Stimulated activated CD8-positive, alpha-beta memory T cell treated with anti-CD3 and anti-CD28 coated beads, Interleukin-15, amount 100 ng/mL, for 48 hours (primary cell): ENCODE measurements at regions not wholly inside any gene's neighbourhood (a gene's known extent, or its start where the extent isn't known, plus 50 kb on each side); places are given as distances from the start of the nearest gene placed in this dataset.

Experiments
- DNase-seq, 2 donors: peaks; one replicate each; pipeline ENCODE4 v3.0.0-alpha.2; 2020; ENCODE audit warnings: low read depth in 2 of 2

- no peak for DNase-seq
Measured at GRCh38 chr9:88229434-88229833, 91.2 kb upstream of the SPATA31C2 start.

- no peak for DNase-seq
Measured at GRCh38 chr9:88224938-88225337, 86.7 kb upstream of the SPATA31C2 start.

DNA sequence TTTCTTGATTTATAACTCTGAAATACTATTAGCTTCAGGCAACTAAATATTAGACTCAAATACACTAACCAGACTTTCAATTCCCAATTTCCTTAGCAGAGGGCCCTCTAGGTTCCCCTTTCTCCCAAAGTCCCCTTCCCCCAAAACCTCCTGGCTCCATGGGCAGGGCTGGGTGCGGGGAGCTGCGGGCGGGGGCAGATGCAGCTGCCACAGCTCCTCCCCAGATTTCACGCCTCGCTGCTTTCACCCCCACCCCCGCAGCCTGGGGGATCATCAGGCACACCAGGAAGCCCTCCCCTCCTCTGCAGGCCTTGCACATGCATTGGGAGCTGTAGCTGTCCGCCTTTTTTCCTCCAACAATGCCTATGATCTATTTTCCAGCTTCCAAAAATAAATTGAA lies 82.8 kb upstream of the SPATA31C2 start:
- DNase-seq: no peak

- DNase-seq: no peak
Measured at GRCh38 chr9:88220652-88221051, 82.4 kb upstream of the SPATA31C2 start.

GRCh38 chr9:88219601-88220000 lies 81.3 kb upstream of the SPATA31C2 start:
- DNase-seq: no peak

- DNase-seq: no peak
Measured at GRCh38 chr9:88218726-88219125, 80.5 kb upstream of the SPATA31C2 start.

DNA sequence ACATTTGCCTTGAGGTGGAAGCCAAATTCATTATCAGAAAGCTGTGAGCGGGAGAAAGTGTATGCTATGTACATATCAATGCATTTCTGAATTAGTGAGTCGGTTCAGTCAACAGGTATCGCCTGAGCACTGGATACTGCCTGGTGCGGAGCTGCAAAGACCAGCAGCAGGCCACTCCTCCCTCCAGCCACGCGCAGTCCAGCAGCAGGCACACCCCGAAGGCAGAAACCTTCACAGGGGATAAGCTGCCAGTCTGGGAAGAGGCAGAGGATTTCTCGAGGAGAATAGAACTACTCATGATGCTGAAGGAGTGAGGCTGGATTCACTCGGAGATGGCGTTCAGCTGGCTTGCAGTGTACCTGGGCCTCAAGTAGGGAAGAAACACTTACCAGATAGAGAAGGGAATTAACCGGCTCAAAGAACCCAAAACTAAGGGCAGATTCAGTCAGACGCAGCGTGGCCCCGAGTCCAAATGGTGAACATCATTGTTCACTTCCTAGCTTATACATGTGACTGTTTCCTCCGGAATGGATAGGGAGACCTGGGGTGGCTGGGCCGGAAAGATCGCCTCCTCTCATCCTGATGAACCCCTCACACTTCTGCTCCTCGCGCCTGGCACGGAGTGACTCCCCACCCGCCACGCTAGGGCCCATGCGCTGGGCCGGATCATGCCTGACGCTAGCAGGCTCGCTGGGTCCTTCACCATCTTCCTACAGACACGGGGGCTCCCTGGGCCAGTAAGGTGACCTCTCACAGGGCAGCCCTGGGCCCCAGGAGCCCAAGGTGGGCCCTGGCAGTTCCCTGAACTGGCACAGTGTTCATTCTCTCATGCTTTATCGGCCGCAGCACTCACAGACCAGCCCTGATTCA lies 78.1 kb upstream of the SPATA31C2 start:
- DNase-seq: no peak

- no peak for DNase-seq
Measured at GRCh38 chr9:88215196-88216125, 77.2 kb upstream of the SPATA31C2 start.

DNA sequence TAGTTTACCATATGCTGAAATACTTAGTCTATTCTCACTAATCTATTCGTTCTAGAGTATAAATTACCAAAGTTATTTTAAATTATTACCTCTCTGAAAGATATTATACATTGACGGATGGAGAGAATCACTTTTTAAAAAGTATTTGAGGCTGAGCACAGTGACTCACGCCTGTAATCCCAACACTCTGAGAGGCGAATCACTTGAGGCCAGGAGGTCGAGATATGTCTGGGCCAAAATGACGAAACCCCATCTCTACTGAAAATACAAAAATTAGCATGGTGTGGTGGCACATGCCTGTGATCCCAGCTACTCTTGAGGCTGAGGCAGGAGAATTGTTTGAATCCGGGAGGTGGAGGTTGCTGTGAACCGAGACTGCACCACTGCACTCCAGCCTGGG lies 64.0 kb upstream of the SPATA31C2 start:
- no peak for DNase-seq

DNA sequence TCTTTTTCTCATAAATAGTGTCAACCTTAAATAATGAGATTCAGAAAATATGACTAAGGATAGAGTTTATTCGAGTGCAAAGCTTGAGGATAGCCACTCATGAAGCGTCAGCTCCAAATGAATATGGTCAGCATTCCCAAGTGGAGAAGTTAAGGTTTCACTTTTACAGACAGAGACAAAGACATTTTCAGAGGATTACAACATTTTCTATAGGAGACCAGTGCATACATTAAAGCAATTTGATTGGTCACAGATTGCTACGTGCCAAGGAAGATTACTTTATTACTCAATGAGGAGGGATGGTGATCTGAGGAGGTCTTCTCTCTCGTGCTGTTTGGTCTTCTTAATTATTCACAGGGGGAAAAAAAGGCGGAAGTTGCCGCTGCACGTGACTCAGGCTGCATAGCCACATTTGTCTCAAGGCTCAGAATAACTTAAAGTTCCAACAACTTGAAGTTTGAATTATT lies 60.1 kb upstream of the SPATA31C2 start:
- no peak for DNase-seq

DNA sequence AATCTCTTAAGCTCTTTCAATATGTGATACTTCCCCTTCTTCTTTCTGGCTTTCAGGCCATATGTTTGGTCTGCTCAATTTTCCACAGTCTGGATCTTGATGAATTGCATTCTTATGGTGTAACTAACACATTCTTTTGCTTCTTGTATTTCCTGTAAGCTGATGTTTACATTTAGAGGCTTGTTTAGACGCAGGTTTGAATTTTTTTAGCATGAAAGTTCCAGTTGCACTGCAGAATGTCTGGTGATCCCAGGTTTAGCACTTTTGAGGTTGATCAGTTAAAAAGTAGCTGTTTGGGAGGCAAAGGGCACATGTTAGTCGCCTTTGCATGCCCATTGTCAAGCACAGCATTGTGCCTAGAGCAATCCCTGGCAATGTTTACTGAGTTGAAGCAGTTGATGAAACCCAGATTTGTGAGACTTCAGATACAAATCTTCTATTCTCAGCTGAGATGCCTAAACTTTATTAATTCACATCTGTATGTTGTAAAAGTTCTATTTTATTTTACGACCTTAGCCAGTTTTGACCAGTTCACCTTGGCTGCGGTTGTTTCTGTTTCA lies 59.6 kb upstream of the SPATA31C2 start:
- DNase-seq: no peak

GRCh38 chr9:88197016-88197415 lies 58.7 kb upstream of the SPATA31C2 start:
- no peak for DNase-seq

DNA sequence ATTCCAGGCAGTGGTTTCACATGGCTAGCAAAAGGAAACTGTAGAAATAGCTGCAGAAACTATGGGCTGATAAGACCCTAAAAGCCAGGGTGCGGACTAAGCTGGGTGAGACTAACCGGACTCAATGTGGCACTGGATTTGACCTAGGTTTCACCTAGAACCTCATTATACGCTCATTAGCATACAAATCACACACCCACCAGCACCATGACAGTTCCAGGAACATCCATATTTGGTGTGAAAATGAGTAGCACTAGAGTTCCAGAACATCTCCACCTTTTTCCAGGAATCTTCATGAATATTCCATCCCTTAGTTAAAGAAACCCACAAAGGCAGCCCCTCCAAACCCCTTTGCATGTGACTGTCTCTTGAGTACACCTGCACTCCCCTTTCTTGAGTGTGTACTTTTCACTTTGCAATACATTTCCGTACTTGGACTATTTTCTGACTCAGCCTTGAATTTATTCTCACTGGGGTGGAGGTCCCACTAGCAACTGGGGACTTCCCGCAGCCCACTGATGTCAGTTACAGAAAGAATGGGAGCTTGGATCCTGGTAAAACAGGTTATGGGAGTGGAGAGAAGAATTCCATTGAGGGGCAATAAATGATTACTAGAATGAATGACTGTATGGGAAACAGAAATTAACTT lies 58.0 kb upstream of the SPATA31C2 start:
- DNase-seq: no peak

- no peak for DNase-seq
Measured at GRCh38 chr9:88193766-88194165, 55.5 kb upstream of the SPATA31C2 start.

GRCh38 chr9:88191456-88191855 lies 53.2 kb upstream of the SPATA31C2 start:
- DNase-seq: no peak

DNA sequence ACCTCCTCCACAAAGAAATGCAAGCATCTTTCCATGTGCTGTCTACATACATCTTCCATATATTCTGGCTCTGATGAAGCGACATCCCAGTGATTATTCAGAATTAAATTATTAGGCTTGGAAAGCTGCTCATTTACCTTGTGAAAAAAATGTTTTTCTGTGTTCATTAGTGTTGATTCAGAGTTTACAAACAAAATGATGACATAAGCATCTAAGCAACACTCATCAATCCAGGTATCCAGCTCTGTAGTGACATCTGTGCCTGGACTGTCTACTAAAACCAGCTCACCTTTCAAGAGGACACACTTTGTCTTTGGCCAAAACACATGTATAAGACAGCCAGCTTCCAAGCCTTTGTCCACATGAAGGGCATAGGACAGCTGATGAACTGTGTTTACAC lies 51.1 kb upstream of the SPATA31C2 start:
- DNase-seq: no peak
